HCT116 (cell line): ENCODE measurements at regions not wholly inside any gene's neighbourhood (a gene's known extent, or its start where the extent isn't known, plus 50 kb on each side); places are given as distances from the start of the nearest gene placed in this dataset.

Source experiments
- ATAC-seq: fragments of 200-7000 bp; cut with Tn5 transposase; 2 replicates; pipeline ENCODE4 v1.9.1; 2020; ENCODE audit warnings: mild to moderate bottlenecking, moderate library complexity
- BruUV-seq: library from RNA; stranded (reverse); fragments of 400-500 nt; replicated peaks from 2 replicates; lab custom pipeline; 2021; lab: Mats Ljungman, UMichigan
- CTCF ChIA-PET: fragments of 300-600 bp; sonication (Branson Sonifier 250); formaldehyde crosslinking; loops from one replicate; lab custom pipeline; 2021; ENCODE audit warnings: antibody characterized with exemption; lab: Charles Lee
- POLR2A ChIA-PET: fragments of 300-600, 350-600 bp; sonication (Branson Sonifier 250); formaldehyde crosslinking; loops from one replicate; lab custom pipeline; 2021; ENCODE audit warnings: antibody characterized with exemption; lab: Charles Lee
- RAD21 ChIA-PET, 2 experiments: fragments of 300-600 bp; sonication (Branson Sonifier 250); formaldehyde crosslinking; loops; one replicate each; lab custom pipeline; 2023; ENCODE audit warnings: low total read pairs in 2 of 2; ENCODE audit not compliant: uncharacterized antibody in 2 of 2, unreplicated experiment in 2 of 2, low non-redundant PET in 1 of 2; lab: Charles Lee
- DNase-seq: peaks from one replicate; pipeline ENCODE4 v3.0.0-alpha.2; 2010; ENCODE audit warnings: low read depth, low spot score
- H2AFZ ChIP-seq: fragments of 200-600 bp; shearing (Covaris generic), sonication (generic); 2 replicates; pipeline ENCODE4 v1.6.1; 2017; ENCODE audit warnings: low read depth, mixed run types, mixed read lengths, antibody characterized with exemption, low read length; ENCODE audit not compliant: poor library complexity, severe bottlenecking
- H3K27ac ChIP-seq: 2 replicates; pipeline ENCODE4 v1.5.1; 2012; ENCODE audit warnings: low read depth, low read length
- H3K27me3 ChIP-seq: fragments of 200-600 bp; sonication (generic); 2 replicates; pipeline ENCODE4 v1.6.1; 2016; ENCODE audit warnings: mixed run types, low read length, mixed read lengths; ENCODE audit not compliant: insufficient read depth
- H3K36me3 ChIP-seq, 2 experiments: fragments of 200-500 bp in 1 of 2; fragments of 200-600 bp in 1 of 2; sonication (Bioruptor generic) in 1 of 2; sonication (generic) in 1 of 2; 2 replicates each; pipeline versions ENCODE4 v1.5.1 to v1.6.1; 2014 to 2016; ENCODE audit warnings: low read length in 2 of 2, inconsistent platforms in 1 of 2, mixed read lengths in 1 of 2, mixed run types in 1 of 2; ENCODE audit not compliant: insufficient read depth in 2 of 2, control insufficient read depth in 1 of 2
- H3K4me1 ChIP-seq, 2 experiments: fragments of 200-600 bp in 1 of 2; sonication (generic) in 1 of 2; 2 replicates each; pipeline versions ENCODE4 v1.5.1 to v1.6.1; 2012 to 2017; ENCODE audit warnings: low read length in 2 of 2, inconsistent platforms in 1 of 2, mild to moderate bottlenecking in 1 of 2, mixed read lengths in 1 of 2, mixed run types in 1 of 2, moderate library complexity in 1 of 2; ENCODE audit not compliant: insufficient read depth in 2 of 2, control insufficient read depth in 1 of 2
- H3K4me2 ChIP-seq: fragments of 200-600 bp; sonication (generic); 2 replicates; pipeline ENCODE4 v1.6.1; 2017; ENCODE audit warnings: mixed run types, low read length, mixed read lengths
- H3K4me3 ChIP-seq, 2 experiments: fragments of 200-600 bp in 1 of 2; sonication (generic) in 1 of 2; replicated peaks in 1 of 2; 2 replicates each; pipeline ENCODE4 v1.5.1; 2011 to 2016; ENCODE audit warnings: low read length in 2 of 2, control low read depth in 1 of 2, low read depth in 1 of 2, mild to moderate bottlenecking in 1 of 2, mixed read lengths in 1 of 2, mixed run types in 1 of 2
- H3K79me2 ChIP-seq: fragments of 200-600 bp; sonication (generic); 2 replicates; pipeline ENCODE4 v1.6.1; 2017; ENCODE audit warnings: mild to moderate bottlenecking, mixed run types, low read length, moderate library complexity, mixed read lengths; ENCODE audit not compliant: insufficient read depth
- H3K9ac ChIP-seq: fragments of 200-600 bp; sonication (generic); 2 replicates; pipeline ENCODE4 v1.6.1; 2016; ENCODE audit warnings: low read length, mixed read lengths
- H3K9me2 ChIP-seq: fragments of 200-600 bp; sonication (generic), shearing (Covaris generic); 2 replicates; pipeline ENCODE4 v1.6.1; 2017; ENCODE audit warnings: mixed run types, mild to moderate bottlenecking, moderate library complexity; ENCODE audit not compliant: insufficient read depth
- H3K9me3 ChIP-seq, 2 experiments: fragments of 200-500 bp in 1 of 2; fragments of 200-600 bp in 1 of 2; sonication (Bioruptor generic) in 1 of 2; sonication (generic) in 1 of 2; 2 replicates each; pipeline ENCODE4 v1.6.1; 2014 to 2017; ENCODE audit warnings: low read length in 2 of 2, mixed read lengths in 2 of 2, inconsistent platforms in 1 of 2, low read depth in 1 of 2, mild to moderate bottlenecking in 1 of 2, mixed run types in 1 of 2, moderate library complexity in 1 of 2; ENCODE audit not compliant: control insufficient read depth in 1 of 2, insufficient read depth in 1 of 2
- H4K20me1 ChIP-seq: fragments of 200-600 bp; sonication (generic), shearing (Covaris generic); 2 replicates; pipeline ENCODE4 v1.6.1; 2017; ENCODE audit warnings: mixed run types, mild to moderate bottlenecking, moderate library complexity; ENCODE audit not compliant: insufficient read depth
- CBX3 ChIP-seq: IDR thresholded peaks from 2 replicates; pipeline ENCODE4 v1.6.1; 2012; ENCODE audit warnings: low read depth
- CEBPB ChIP-seq: IDR thresholded peaks from 2 replicates; pipeline ENCODE4 v1.6.1; 2012; ENCODE audit warnings: low read depth
- EGR1 ChIP-seq: IDR thresholded peaks from 2 replicates; pipeline ENCODE4 v1.6.1; 2012; ENCODE audit warnings: low read depth
- ELF1 ChIP-seq: IDR thresholded peaks from 2 replicates; pipeline ENCODE4 v1.6.1; 2012; ENCODE audit warnings: low read depth, borderline replicate concordance
- EZH2 ChIP-seq: fragments of 200-600 bp; sonication (generic); IDR thresholded peaks from 2 replicates; pipeline ENCODE4 v1.6.1; 2017; ENCODE audit warnings: antibody characterized with exemption, mixed run types
- EZH2phosphoT487 ChIP-seq: fragments of 200-600 bp; IDR thresholded peaks from 2 replicates; pipeline ENCODE4 v1.6.1; 2018; ENCODE audit warnings: antibody characterized with exemption, borderline replicate concordance
- POLR2A ChIP-seq: IDR thresholded peaks from 2 replicates; pipeline ENCODE4 v1.7.0; 2011; ENCODE audit warnings: borderline replicate concordance; ENCODE audit not compliant: insufficient read depth, insufficient read length; ENCODE audit errors: extremely low read depth
- RAD21 ChIP-seq: IDR thresholded peaks from 2 replicates; pipeline ENCODE4 v1.6.1; 2012; ENCODE audit warnings: low read depth, mild to moderate bottlenecking
- SP1 ChIP-seq: IDR thresholded peaks from 2 replicates; pipeline ENCODE4 v1.6.1; 2012; ENCODE audit warnings: low read depth
- YY1 ChIP-seq: IDR thresholded peaks from 2 replicates; pipeline ENCODE4 v1.6.1; 2011; ENCODE audit warnings: low read length, low read depth, moderate library complexity, mild to moderate bottlenecking; ENCODE audit not compliant: insufficient replicate concordance; ENCODE audit errors: extremely low read depth
- ZNF274 ChIP-seq: fragments of 200-500 bp; sonication (Bioruptor generic); IDR thresholded peaks from 2 replicates; pipeline ENCODE4 v1.6.1; 2014; ENCODE audit warnings: mild to moderate bottlenecking, low read depth, low read length, inconsistent platforms
- intact Hi-C: fragments of 100-400 bp; cut with micrococcal nuclease; formaldehyde crosslinking; loops from 2 replicates; pipeline ENCODE4 v1.10.0; 2022
- TF ChIP-seq, protein P1 (sequence below): IDR thresholded peaks from 2 replicates; pipeline ENCODE4 v1.6.1; 2012; ENCODE audit warnings: low read depth
- TF ChIP-seq, protein P2 (sequence below), 3 experiments: fragments of 200-600 bp in 1 of 3; sonication (generic) in 1 of 3; IDR thresholded peaks in 2 of 3; conservative IDR thresholded peaks in 1 of 3; 2 replicates each; pipeline ENCODE4 v1.5.1; 2012 to 2017; ENCODE audit warnings: low read depth in 2 of 3, low read length in 2 of 3, antibody characterized with exemption in 1 of 3, borderline replicate concordance in 1 of 3, control low read depth in 1 of 3, mild to moderate bottlenecking in 1 of 3, mixed read lengths in 1 of 3, mixed run types in 1 of 3, moderate library complexity in 1 of 3; ENCODE audit not compliant: insufficient read depth in 1 of 3
- TF ChIP-seq, protein P3 (sequence below): IDR thresholded peaks from 2 replicates; pipeline ENCODE4 v1.6.1; 2012

DNA sequence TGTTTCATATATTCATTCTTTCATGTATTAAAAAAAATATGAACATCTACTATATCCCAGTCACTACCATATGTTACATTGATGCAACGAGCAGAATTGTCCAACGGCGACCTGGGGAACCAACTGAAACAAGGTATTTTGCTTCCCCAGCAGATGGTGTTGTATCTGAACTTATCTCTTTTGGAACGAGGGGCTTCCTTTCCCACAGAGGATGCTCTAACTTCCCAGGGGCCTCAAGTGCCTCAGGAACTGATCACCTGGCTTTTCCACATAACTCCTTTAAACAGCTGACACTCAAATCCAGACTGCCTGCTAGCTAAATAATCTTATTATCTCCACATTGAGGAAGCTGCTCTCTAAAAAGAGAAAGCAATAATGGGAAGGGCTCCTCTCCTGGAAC lies 259.3 kb downstream of the HTR7 start:
- intact Hi-C loops = no loop called here
- POLR2A ChIA-PET = no interaction called here

More for the DNA sequence above, 259.3 kb downstream of the HTR7 start:
- Histone ChIP-seq H3K79me2 (no peaks in the 10 kb centered on the region), H2AFZ (no peak overlapping the region), H3K9me2 (no peaks in the 10 kb centered on the region), H3K9ac (no peak overlapping the region), H3K9me3 (peaks cover 0 to 5% of the 10 kb centered on the region in 2 experiments; a peak in 1 of 4 replicates), H4K20me1 (no peaks in the 10 kb centered on the region), H3K27ac (no peak overlapping the region), H3K4me1 (no peaks in the 10 kb centered on the region; a peak in 2 of 4 replicates), H3K4me3 (no peak overlapping the region), H3K27me3 (no peaks in the 10 kb centered on the region), H3K4me2 (no peak overlapping the region), H3K36me3 (no peaks in the 10 kb centered on the region)
- no peak for TF ChIP-seq EZH2
- TF ChIP-seq, protein P1, sequence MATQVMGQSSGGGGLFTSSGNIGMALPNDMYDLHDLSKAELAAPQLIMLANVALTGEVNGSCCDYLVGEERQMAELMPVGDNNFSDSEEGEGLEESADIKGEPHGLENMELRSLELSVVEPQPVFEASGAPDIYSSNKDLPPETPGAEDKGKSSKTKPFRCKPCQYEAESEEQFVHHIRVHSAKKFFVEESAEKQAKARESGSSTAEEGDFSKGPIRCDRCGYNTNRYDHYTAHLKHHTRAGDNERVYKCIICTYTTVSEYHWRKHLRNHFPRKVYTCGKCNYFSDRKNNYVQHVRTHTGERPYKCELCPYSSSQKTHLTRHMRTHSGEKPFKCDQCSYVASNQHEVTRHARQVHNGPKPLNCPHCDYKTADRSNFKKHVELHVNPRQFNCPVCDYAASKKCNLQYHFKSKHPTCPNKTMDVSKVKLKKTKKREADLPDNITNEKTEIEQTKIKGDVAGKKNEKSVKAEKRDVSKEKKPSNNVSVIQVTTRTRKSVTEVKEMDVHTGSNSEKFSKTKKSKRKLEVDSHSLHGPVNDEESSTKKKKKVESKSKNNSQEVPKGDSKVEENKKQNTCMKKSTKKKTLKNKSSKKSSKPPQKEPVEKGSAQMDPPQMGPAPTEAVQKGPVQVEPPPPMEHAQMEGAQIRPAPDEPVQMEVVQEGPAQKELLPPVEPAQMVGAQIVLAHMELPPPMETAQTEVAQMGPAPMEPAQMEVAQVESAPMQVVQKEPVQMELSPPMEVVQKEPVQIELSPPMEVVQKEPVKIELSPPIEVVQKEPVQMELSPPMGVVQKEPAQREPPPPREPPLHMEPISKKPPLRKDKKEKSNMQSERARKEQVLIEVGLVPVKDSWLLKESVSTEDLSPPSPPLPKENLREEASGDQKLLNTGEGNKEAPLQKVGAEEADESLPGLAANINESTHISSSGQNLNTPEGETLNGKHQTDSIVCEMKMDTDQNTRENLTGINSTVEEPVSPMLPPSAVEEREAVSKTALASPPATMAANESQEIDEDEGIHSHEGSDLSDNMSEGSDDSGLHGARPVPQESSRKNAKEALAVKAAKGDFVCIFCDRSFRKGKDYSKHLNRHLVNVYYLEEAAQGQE = no peak
- TF ChIP-seq SP1 = no peak
- no peak for TF ChIP-seq POLR2A
- TF ChIP-seq ELF1 = no peak
- no peak for TF ChIP-seq CBX3
- no peak for TF ChIP-seq CEBPB
- TF ChIP-seq, protein P2, sequence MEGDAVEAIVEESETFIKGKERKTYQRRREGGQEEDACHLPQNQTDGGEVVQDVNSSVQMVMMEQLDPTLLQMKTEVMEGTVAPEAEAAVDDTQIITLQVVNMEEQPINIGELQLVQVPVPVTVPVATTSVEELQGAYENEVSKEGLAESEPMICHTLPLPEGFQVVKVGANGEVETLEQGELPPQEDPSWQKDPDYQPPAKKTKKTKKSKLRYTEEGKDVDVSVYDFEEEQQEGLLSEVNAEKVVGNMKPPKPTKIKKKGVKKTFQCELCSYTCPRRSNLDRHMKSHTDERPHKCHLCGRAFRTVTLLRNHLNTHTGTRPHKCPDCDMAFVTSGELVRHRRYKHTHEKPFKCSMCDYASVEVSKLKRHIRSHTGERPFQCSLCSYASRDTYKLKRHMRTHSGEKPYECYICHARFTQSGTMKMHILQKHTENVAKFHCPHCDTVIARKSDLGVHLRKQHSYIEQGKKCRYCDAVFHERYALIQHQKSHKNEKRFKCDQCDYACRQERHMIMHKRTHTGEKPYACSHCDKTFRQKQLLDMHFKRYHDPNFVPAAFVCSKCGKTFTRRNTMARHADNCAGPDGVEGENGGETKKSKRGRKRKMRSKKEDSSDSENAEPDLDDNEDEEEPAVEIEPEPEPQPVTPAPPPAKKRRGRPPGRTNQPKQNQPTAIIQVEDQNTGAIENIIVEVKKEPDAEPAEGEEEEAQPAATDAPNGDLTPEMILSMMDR (IDR thresholded peaks at IDR 0.05 in 2 of 3, conservative IDR thresholded peaks at IDR 0.05 in 1 of 3; ENCODE audit: borderline replicate concordance in 1 of 3, insufficient read depth in 1 of 3, low read depth in 2 of 3, low read length in 2 of 3) = no peak
- no peak for TF ChIP-seq YY1
- no peak for TF ChIP-seq EGR1
- TF ChIP-seq, protein P3, sequence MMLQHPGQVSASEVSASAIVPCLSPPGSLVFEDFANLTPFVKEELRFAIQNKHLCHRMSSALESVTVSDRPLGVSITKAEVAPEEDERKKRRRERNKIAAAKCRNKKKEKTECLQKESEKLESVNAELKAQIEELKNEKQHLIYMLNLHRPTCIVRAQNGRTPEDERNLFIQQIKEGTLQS = no peak
- no peak for TF ChIP-seq EZH2phosphoT487
- TF ChIP-seq RAD21 = no peak
- TF ChIP-seq ZNF274 = no peak
- no TSS peak for BruUV-seq
- CTCF ChIA-PET = no interaction called here
- ATAC-seq = no peak
- RAD21 ChIA-PET = no interaction called here
- DNase-seq = no peak
